BJ (cell line): ENCODE measurements at regions not wholly inside any gene's neighbourhood (a gene's known extent, or its start where the extent isn't known, plus 50 kb on each side); places are given as distances from the start of the nearest gene placed in this dataset.

Experiments used
- CTCF ChIA-PET: fragments of 350-600 bp; formaldehyde crosslinking; extraction: SDS; loops from one replicate; lab custom pipeline; 2021; ENCODE audit warnings: antibody characterized with exemption, inconsistent platforms; lab: Yijun Ruan, JAX
- POLR2A ChIA-PET: fragments of 300-600 bp; sonication (Branson Sonifier 250); formaldehyde crosslinking; extraction: SDS; loops from one replicate; lab custom pipeline; 2021; ENCODE audit warnings: antibody characterized with exemption; lab: Charles Lee
- DNase-seq: peaks from one replicate; pipeline ENCODE4 v3.0.0-alpha.2; 2011; ENCODE audit warnings: low read depth
- H3K27me3 ChIP-seq: 2 replicates; pipeline ENCODE4 v1.6.0; 2011; ENCODE audit warnings: low read length; ENCODE audit not compliant: control insufficient read depth, insufficient read depth
- H3K36me3 ChIP-seq: 2 replicates; pipeline ENCODE4 v1.5.1; 2011; ENCODE audit warnings: low read length; ENCODE audit not compliant: control insufficient read depth, insufficient read depth
- H3K4me3 ChIP-seq: 2 replicates; pipeline ENCODE4 v1.5.1; 2011; ENCODE audit warnings: low read depth, mild to moderate bottlenecking, control low read depth, low read length
- TF ChIP-seq, protein P1 (sequence below): IDR thresholded peaks from 2 replicates; pipeline ENCODE4 v1.5.1; 2011; ENCODE audit warnings: low read depth, mild to moderate bottlenecking, control low read depth, inconsistent platforms, low read length, moderate library complexity; ENCODE audit not compliant: insufficient read depth

DNA sequence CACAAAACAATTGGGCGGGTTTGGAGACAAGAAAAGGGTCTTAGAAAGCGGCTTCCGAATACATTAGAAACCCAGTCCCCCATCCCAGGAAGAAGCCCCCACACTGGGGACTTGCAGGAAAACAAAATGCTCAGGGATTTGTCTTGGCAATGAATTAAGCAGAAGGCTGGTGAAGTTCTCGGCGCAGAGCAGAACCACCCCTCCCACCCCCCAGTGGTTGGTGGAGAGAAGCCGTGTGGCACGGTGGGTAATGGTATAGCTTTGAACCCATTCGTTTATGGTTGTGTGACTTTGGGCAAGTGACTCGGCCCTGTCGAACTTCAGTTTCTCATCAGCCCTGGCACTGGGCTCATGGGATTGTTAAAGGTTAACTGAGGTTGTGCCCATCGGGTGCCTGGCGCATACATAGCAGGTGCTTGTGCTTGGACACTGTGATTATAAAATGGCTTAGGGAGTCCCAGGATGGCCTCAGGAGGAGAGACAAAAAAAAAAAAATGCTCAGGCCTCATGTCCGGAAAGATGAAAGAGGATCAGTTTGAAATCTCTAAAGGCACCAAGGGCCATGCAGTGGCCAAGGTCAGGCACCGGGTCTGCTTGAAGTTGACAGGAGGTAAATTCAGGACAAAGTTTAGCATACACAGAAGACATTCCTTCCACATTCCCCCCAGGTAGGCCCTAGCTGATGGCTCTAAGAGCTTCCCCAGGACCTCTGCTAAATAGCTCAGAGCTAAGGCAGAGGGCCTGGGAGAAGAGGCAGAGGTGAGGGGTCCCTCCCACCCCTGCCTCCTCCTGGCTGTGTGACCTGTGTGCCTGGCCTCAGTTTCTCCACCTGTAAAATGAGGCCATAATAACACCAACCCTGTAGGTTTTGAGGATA, 120.1 kb upstream of the PTPN1 start:
- ChIA-PET CTCF (interaction anchor here (1.7 kb wide), 1 partner anchor 70 kb away, joined by 4 read pairs; no protein-coding TSS in a partner anchor), POLR2A (no interaction called here)
- H3K27me3 ChIP-seq: no peaks in the 10 kb centered on the region
- DNase-seq: no peak
- H3K36me3 ChIP-seq: no peaks in the 10 kb centered on the region
- TF ChIP-seq, protein P1, sequence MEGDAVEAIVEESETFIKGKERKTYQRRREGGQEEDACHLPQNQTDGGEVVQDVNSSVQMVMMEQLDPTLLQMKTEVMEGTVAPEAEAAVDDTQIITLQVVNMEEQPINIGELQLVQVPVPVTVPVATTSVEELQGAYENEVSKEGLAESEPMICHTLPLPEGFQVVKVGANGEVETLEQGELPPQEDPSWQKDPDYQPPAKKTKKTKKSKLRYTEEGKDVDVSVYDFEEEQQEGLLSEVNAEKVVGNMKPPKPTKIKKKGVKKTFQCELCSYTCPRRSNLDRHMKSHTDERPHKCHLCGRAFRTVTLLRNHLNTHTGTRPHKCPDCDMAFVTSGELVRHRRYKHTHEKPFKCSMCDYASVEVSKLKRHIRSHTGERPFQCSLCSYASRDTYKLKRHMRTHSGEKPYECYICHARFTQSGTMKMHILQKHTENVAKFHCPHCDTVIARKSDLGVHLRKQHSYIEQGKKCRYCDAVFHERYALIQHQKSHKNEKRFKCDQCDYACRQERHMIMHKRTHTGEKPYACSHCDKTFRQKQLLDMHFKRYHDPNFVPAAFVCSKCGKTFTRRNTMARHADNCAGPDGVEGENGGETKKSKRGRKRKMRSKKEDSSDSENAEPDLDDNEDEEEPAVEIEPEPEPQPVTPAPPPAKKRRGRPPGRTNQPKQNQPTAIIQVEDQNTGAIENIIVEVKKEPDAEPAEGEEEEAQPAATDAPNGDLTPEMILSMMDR: no peak
- no peak overlapping the region for H3K4me3 ChIP-seq

DNA sequence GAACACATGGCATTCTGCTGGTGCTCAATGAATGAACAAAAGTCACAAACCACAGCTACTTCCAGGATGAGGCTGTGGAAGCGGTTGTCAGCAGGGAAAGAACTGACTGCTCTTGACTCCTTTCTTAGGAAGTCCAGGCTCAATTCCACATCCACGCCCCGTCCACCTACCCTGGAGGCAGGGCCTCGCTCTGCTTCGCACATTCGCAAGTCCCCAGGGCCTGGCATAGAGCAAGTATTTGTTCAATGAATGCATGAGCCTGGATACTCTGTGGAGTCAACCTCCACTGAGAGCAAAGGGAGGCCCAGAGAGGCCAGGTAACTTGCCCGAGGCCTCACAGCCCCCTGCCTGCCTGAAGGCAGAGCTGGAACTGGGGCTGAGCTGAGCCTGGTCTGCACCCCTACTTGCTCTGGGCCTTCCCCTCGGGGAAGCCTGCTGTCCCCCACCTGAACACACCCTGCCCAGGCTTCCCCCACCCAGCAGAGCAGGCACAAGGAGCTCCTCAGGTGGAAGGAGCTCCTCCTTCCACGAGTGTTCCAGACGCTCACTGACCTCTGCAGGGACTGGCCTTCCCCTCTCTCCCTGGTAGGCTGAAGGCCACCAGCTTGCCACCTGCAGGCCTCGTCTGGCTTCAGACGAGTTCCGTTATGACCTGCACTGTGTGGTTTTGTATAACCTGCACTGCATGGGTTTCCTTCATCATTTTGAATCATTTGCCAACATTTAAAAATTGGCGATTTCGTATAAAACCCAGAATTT, 119.3 kb upstream of the PTPN1 start:
- H3K36me3 ChIP-seq: no peaks in the 10 kb centered on the region
- ChIA-PET CTCF (interaction anchor here (1.0 to 1.7 kb wide), 2 partner anchors 69 to 201 kb away, joined by 3 to 4 read pairs; no protein-coding TSS in a partner anchor), POLR2A (no interaction called here)
- DNase-seq: no peak
- H3K27me3 ChIP-seq: no peaks in the 10 kb centered on the region
- TF ChIP-seq, protein P1: no peak
- H3K4me3 ChIP-seq: no peak overlapping the region

DNA sequence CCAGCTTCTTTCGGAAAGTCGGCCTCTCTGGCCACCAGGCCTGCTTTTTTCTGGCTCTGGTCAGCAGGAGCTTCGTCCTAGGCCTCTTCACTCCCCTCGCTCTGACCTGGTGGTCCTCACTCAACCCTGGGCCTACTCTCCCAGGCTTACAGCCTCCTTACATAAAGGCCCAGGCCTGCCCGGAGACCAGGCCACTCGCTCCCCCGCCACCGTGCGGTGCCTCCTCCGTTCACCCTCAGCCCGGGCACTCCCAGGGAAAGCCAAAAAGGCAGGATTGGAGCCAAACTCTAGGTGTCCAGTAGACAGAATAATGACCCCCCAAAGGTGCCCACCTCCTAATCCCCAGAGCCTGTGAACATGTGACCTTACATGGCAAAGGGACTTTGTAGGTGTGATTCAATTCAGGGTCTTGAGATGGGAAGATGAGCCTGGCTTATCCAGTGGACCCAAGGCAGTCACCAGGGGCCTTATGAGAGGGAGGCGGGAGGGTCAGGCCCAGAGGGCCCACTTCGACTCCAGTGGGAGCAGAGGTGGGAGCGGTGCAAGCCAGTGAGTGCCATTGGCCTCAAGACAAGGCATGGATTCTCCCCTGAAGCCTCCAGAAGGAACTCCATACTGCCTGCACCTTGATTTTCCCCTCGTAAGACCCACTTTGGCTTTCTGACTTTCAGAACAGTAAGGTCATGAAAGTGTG, 118.6 kb upstream of the PTPN1 start:
- no peaks in the 10 kb centered on the region for H3K27me3 ChIP-seq
- DNase-seq: no peak
- ChIA-PET CTCF (interaction anchor here (1.0 to 1.7 kb wide), 2 partner anchors 69 to 201 kb away, joined by 3 to 4 read pairs; no protein-coding TSS in a partner anchor), POLR2A (no interaction called here)
- TF ChIP-seq, protein P1: no peak
- no peaks in the 10 kb centered on the region for H3K36me3 ChIP-seq
- no peak overlapping the region for H3K4me3 ChIP-seq

DNA sequence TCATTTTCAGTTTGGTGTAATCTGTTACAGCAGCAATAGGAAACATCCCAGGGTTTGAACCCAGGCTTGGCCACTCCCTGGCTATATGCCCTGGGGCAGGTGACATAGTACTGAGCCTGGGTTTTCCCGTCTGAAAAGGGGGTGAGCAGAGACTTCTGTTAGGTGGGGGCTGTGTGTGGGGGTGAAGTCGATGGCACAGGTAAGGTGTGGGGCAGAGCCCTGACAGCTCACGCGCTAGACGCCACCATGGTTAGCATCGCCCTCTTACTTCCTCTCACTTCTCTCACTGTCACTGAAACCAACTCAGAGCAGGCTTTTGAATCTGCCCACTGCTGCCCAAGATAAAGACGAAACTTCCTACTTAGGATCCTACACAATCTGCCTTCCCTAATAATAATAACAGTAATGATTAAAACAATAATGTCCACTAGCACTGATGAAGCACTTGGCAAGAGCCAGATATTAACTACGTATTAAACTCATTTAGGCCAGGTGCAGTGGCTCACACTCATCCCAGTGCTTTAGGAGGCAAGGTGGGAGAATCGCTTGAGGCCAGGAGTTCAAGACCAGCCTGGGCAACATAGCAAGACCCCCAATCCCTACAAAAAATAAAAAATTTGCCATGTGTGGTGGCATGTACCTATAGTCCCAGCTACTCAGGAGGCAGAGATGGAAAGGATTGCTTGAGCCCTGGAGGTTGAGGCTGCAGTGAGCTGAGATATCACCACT, 117.9 kb upstream of the PTPN1 start:
- Histone ChIP-seq H3K4me3 (no peak overlapping the region), H3K27me3 (no peaks in the 10 kb centered on the region), H3K36me3 (no peaks in the 10 kb centered on the region)
- ChIA-PET POLR2A (no interaction called here), CTCF (interaction anchor here (0.6 to 1.1 kb wide), 2 partner anchors 71 to 207 kb away, joined by 3 read pairs; no protein-coding TSS in a partner anchor)
- TF ChIP-seq, protein P1: no peak
- DNase-seq: no peak
